GM21390 (cell line): ENCODE measurements at regions not wholly inside any gene's neighbourhood (a gene's known extent, or its start where the extent isn't known, plus 50 kb on each side); places are given as distances from the start of the nearest gene placed in this dataset.
"Not testable (repeated sequence)": the region's sequence is repeated elsewhere in the genome, so short reads cannot be mapped to it uniquely, and the experiment has no call there.

Source experiments
- ATAC-seq: cut with Tn5 transposase; IDR thresholded peaks from one replicate; pipeline ENCODE4 v1.9.1; 2021; ENCODE audit not compliant: unreplicated experiment

GRCh38 chr4:160009656-160010493 is 907.0 kb downstream of the RAPGEF2 start:
- no peak for ATAC-seq

GRCh38 chr4:160019936-160020335 is 917.1 kb downstream of the RAPGEF2 start:
- ATAC-seq: no peak

GRCh38 chr4:160020804-160021203 is 917.9 kb downstream of the RAPGEF2 start:
- ATAC-seq: no peak

GRCh38 chr4:160021870-160022269 is 919.0 kb downstream of the RAPGEF2 start:
- no peak for ATAC-seq

- no peak for ATAC-seq
Observed at GRCh38 chr4:160026721-160027120, 923.8 kb downstream of the RAPGEF2 start.

- ATAC-seq: no peak
Observed at GRCh38 chr4:160034501-160034900, 931.6 kb downstream of the RAPGEF2 start.

GRCh38 chr4:160038615-160039014 is 935.7 kb downstream of the RAPGEF2 start:
- ATAC-seq: no peak

- no peak for ATAC-seq
Observed at GRCh38 chr4:160044693-160045092, 941.8 kb downstream of the RAPGEF2 start.

- ATAC-seq: no peak
Observed at GRCh38 chr4:160082432-160083207, 979.7 kb downstream of the RAPGEF2 start.

GRCh38 chr4:160091631-160092030 is 988.8 kb downstream of the RAPGEF2 start:
- ATAC-seq: no peak

GRCh38 chr4:160100316-160100715 is 997.4 kb downstream of the RAPGEF2 start:
- ATAC-seq: no peak

- ATAC-seq: no peak
Observed at GRCh38 chr4:160110891-160111290, 1008.0 kb downstream of the RAPGEF2 start.

GRCh38 chr4:160117686-160118085 is 1014.8 kb downstream of the RAPGEF2 start:
- ATAC-seq: no peak

- ATAC-seq: not testable (repeated sequence)
Observed at GRCh38 chr4:160125576-160126287, 1022.9 kb downstream of the RAPGEF2 start.

- ATAC-seq: no peak
Observed at GRCh38 chr4:160127211-160127610, 1024.3 kb downstream of the RAPGEF2 start.

- no peak for ATAC-seq
Observed at GRCh38 chr4:160129439-160129838, 1026.6 kb downstream of the RAPGEF2 start.

GRCh38 chr4:160136021-160136420 is 1033.1 kb downstream of the RAPGEF2 start:
- no peak for ATAC-seq

- no peak for ATAC-seq
Observed at GRCh38 chr4:160141206-160141605, 1038.3 kb downstream of the RAPGEF2 start.

- ATAC-seq: peak; percentile 99
Observed at GRCh38 chr4:160142579-160142978, 1039.7 kb downstream of the RAPGEF2 start.

- no peak for ATAC-seq
Observed at GRCh38 chr4:160143574-160143973, 1040.7 kb downstream of the RAPGEF2 start.

GRCh38 chr4:160159457-160159856 is 1056.6 kb downstream of the RAPGEF2 start:
- no peak for ATAC-seq
